ENCODE measurements at regions not wholly inside any gene's neighbourhood (a gene's known extent, or its start where the extent isn't known, plus 50 kb on each side); places are given as distances from the start of the nearest gene placed in this dataset.

DNA sequence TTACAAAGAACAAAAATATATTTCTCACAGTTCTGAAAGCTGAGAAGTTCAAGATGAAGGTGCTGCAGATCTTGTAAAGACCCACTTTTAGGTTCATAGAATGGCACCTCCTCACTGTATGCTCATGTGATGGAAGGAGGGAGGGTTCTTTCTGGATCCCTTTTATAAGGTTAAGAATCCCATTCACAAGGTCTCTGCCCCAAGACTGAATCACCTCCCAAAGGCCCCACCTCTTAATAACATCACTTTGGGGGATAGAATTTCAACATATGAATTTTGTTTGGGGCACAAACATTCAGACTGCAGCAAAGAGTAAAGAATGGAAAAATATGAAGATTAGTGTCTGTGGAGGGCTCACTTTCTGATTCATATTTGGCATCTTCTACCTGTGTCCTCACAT is 77.1 kb upstream of the PRR16 start:
- CTCF ChIA-PET, result no interaction called here
- H3K4me1 Mint-ChIP-seq (ENCODE audit: low read depth), result no peaks in the 10 kb centered on the region
- no peak for TF ChIP-seq CTCF (IDR thresholded peaks at IDR 0.05)
- H3K27me3 Mint-ChIP-seq, result no peaks in the 10 kb centered on the region
- intact Hi-C loops (cut with DNase I, micrococcal nuclease), result no loop called here
- H3K4me1 ChIP-seq (ENCODE audit: insufficient read depth, low read length), result no peaks in the 10 kb centered on the region
- H3K36me3 ChIP-seq (ENCODE audit: insufficient read depth, low read length), result no peaks in the 10 kb centered on the region
- H3K9me3 Mint-ChIP-seq, result peaks cover 2% of the 10 kb centered on the region
- no peaks in the 10 kb centered on the region for H3K27me3 ChIP-seq (ENCODE audit: control insufficient read depth in 1 of 2, insufficient read depth in 2 of 2, low read length in 2 of 2)
- no peaks in the 10 kb centered on the region for H3K36me3 Mint-ChIP-seq (ENCODE audit: low read depth)
- H3K27ac ChIP-seq (ENCODE audit: low read depth in 1 of 2, low read length in 2 of 2), result no peak overlapping the region
- H3K9me3 ChIP-seq (ENCODE audit: control insufficient read depth in 1 of 2, insufficient read depth in 1 of 2, low read length in 2 of 2), result no peaks in the 10 kb centered on the region
- no peak overlapping the region for H3K4me3 ChIP-seq (ENCODE audit: low read length)
- no peak overlapping the region for H3K4me3 Mint-ChIP-seq
- POLR2A ChIA-PET, result no interaction called here
- no peak overlapping the region for H3K27ac Mint-ChIP-seq
- ATAC-seq (ENCODE audit: poor library complexity) (no peak), DNase-seq (no peak)

DNA sequence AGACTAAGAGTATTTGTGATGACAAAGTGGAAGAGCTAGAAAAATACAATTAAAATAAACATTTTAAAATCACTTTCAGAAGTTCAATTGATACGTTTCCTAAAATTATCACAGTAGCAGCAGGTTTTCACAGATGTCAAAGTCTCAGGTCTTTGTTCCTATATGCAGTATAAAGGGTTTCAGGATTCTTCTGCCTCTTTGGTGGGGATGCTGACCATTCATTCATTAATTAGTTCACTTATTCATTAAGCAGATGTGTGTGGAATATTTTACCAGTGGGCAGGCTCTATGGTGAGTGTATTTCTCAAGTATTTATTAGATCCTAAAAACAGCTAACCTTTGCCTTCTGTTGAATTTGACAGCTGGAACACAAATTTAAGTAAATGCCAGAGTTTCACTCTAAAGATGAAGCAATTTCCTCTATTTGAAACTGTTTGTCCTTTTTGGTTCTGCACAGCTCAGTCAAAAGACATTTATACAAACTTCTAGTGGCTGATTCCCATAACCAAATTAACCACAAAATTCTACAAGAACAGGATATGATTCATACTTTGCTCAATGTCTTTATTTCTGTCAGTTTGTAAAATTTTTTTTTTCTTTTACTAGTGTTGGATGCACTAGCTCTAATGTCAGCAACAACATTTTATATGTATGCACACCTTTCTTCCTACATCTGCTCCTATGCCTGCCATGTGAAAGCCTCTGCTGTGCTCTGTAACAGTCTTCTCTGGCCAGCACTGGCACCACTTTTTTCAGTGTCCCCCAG is 75.9 kb upstream of the PRR16 start:
- DNase-seq (peak in 2 of 14 experiments; percentile 2 to 17), ATAC-seq (ENCODE audit: poor library complexity) (no peak)
- H3K4me3 ChIP-seq (ENCODE audit: low read length), result no peak overlapping the region
- H3K4me3 Mint-ChIP-seq, result no peak overlapping the region
- no peaks in the 10 kb centered on the region for H3K36me3 ChIP-seq (ENCODE audit: insufficient read depth, low read length)
- H3K9me3 ChIP-seq (ENCODE audit: control insufficient read depth in 1 of 2, insufficient read depth in 1 of 2, low read length in 2 of 2), result no peaks in the 10 kb centered on the region
- POLR2A ChIA-PET, result no interaction called here
- H3K4me1 ChIP-seq (ENCODE audit: insufficient read depth, low read length), result no peaks in the 10 kb centered on the region
- TF ChIP-seq CTCF (IDR thresholded peaks at IDR 0.05), result no peak
- no peaks in the 10 kb centered on the region for H3K36me3 Mint-ChIP-seq (ENCODE audit: low read depth)
- no peaks in the 10 kb centered on the region for H3K27me3 Mint-ChIP-seq
- CTCF ChIA-PET, result no interaction called here
- no peaks in the 10 kb centered on the region for H3K4me1 Mint-ChIP-seq (ENCODE audit: low read depth)
- H3K27ac ChIP-seq (ENCODE audit: low read depth in 1 of 2, low read length in 2 of 2), result no peak overlapping the region
- no peak overlapping the region for H3K27ac Mint-ChIP-seq
- H3K9me3 Mint-ChIP-seq, result no peaks in the 10 kb centered on the region
- no peaks in the 10 kb centered on the region for H3K27me3 ChIP-seq (ENCODE audit: control insufficient read depth in 1 of 2, insufficient read depth in 2 of 2, low read length in 2 of 2)
- intact Hi-C loops (cut with DNase I, micrococcal nuclease), result no loop called here

DNA sequence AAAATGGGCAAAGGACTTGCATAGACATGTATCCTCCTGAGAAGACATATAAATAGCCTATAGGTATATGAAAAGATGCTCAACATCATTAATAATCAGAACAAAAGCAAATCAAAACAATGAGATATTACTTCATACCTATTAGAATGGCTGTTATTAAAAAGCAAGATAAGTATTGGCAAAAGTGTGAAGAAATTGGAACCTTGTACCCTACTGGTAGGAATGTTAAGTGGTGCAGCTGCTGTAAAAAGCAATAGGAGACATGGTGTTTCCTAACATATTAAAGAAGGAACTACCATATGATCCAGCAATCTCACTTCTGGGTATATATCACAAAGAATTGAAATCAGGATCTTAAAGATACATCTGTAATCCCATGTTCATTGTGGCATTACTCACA is 69.8 kb upstream of the PRR16 start:
- Histone ChIP-seq H3K4me1 (ENCODE audit: insufficient read depth, low read length) (no peaks in the 10 kb centered on the region), H3K9me3 (ENCODE audit: control insufficient read depth in 1 of 2, insufficient read depth in 1 of 2, low read length in 2 of 2) (peaks cover 0 to under 1% of the 10 kb centered on the region in 2 experiments), H3K4me3 (ENCODE audit: low read length) (no peak overlapping the region), H3K27me3 (ENCODE audit: control insufficient read depth in 1 of 2, insufficient read depth in 2 of 2, low read length in 2 of 2) (no peaks in the 10 kb centered on the region), H3K27ac (ENCODE audit: low read depth in 1 of 2, low read length in 2 of 2) (no peak overlapping the region), H3K36me3 (ENCODE audit: insufficient read depth, low read length) (no peaks in the 10 kb centered on the region)
- ChIA-PET POLR2A (no interaction called here), CTCF (no interaction called here)
- no peaks in the 10 kb centered on the region for H3K27me3 Mint-ChIP-seq
- H3K36me3 Mint-ChIP-seq (ENCODE audit: low read depth), result no peaks in the 10 kb centered on the region
- H3K27ac Mint-ChIP-seq, result no peak overlapping the region
- ATAC-seq (ENCODE audit: poor library complexity) (no peak), DNase-seq (no peak)
- no peak overlapping the region for H3K4me3 Mint-ChIP-seq
- TF ChIP-seq CTCF (IDR thresholded peaks at IDR 0.05), result no peak
- intact Hi-C loops (cut with DNase I, micrococcal nuclease), result no loop called here
- no peaks in the 10 kb centered on the region for H3K9me3 Mint-ChIP-seq
- H3K4me1 Mint-ChIP-seq (ENCODE audit: low read depth), result no peaks in the 10 kb centered on the region

All from CD4-positive, alpha-beta T cell (primary cell).